ENCODE measurements at regions not wholly inside any gene's neighbourhood (a gene's known extent, or its start where the extent isn't known, plus 50 kb on each side); places are given as distances from the start of the nearest gene placed in this dataset.
"Not testable (repeated sequence)": the region's sequence is repeated elsewhere in the genome, so short reads cannot be mapped to it uniquely, and the experiment has no call there.

DNA sequence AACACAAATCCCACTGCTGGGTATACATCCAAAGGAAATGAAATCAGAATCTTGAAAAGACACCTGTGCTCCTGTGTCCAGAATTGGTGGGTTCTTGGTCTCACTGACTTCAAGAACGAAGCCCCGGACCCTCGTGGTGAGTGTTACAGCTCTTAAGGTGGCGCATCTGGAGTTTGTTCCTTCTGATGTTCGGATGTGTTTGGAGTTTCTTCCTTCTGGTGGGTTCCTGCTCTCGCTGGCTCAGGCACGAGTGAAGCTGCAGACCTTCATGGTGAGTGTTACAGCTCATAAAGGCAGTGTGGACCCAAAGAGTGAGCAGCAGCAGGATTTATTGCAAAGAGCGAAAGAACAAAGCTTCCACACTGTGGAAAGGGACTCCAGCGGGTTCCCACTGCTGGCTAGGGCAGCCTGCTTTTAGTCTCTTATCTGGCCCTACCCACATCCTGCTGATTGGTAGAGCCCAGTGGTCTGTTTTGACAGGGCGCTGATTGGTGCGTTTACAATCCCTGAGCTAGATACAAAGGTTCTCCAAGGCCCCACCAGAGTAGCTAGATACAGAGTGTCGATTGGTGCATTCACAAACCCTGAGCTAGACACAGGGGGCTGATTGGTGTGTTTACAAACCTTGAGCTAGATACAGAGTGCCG is 80.0 kb upstream of the RGPD4 start:
- not testable (repeated sequence) for TF ChIP-seq POLR2AphosphoS5 (IDR thresholded peaks at IDR 0.05; ENCODE audit: low read depth); REST (IDR thresholded peaks at IDR 0.05; ENCODE audit: insufficient replicate concordance, low read depth)
- TF ChIP-seq, protein P1, sequence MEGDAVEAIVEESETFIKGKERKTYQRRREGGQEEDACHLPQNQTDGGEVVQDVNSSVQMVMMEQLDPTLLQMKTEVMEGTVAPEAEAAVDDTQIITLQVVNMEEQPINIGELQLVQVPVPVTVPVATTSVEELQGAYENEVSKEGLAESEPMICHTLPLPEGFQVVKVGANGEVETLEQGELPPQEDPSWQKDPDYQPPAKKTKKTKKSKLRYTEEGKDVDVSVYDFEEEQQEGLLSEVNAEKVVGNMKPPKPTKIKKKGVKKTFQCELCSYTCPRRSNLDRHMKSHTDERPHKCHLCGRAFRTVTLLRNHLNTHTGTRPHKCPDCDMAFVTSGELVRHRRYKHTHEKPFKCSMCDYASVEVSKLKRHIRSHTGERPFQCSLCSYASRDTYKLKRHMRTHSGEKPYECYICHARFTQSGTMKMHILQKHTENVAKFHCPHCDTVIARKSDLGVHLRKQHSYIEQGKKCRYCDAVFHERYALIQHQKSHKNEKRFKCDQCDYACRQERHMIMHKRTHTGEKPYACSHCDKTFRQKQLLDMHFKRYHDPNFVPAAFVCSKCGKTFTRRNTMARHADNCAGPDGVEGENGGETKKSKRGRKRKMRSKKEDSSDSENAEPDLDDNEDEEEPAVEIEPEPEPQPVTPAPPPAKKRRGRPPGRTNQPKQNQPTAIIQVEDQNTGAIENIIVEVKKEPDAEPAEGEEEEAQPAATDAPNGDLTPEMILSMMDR (IDR thresholded peaks at IDR 0.05; ENCODE audit: insufficient read depth, low read length): not testable (repeated sequence)

All from HL-60 (cell line).